Endothelial cell of umbilical vein (primary cell): ENCODE measurements at regions not wholly inside any gene's neighbourhood (a gene's known extent, or its start where the extent isn't known, plus 50 kb on each side); places are given as distances from the start of the nearest gene placed in this dataset.

Source experiments
- BruUV-seq: library from RNA; stranded (reverse); fragments of 400-500 nt; replicated peaks from 2 replicates; lab custom pipeline; 2021; lab: Mats Ljungman, UMichigan
- CTCF ChIA-PET: fragments of 300-600, 350-600 bp; sonication (Branson Sonifier 250); formaldehyde crosslinking; loops from one replicate; lab custom pipeline; 2021; ENCODE audit warnings: antibody characterized with exemption, inconsistent platforms; lab: Charles Lee
- POLR2A ChIA-PET: fragments of 300-600, 350-600 bp; sonication (Branson Sonifier 250); formaldehyde crosslinking; loops from one replicate; lab custom pipeline; 2021; ENCODE audit warnings: antibody characterized with exemption, inconsistent platforms; lab: Charles Lee
- DNase-seq: peaks from one replicate; pipeline ENCODE4 v3.0.0-alpha.2; 2011; ENCODE audit warnings: low read depth, low spot score
- FAIRE-seq: peaks from 2 replicates; lab custom pipeline; 2011; peaks lifted over from hg19 to GRCh38; lab: Jason Lieb, UNC
- H2AFZ ChIP-seq: 2 replicates; pipeline ENCODE4 v1.6.0; 2012; ENCODE audit warnings: low read depth, low read length, control low read depth, inconsistent platforms
- H3K27ac ChIP-seq: 2 replicates; pipeline ENCODE4 v1.5.1; 2011; ENCODE audit warnings: low read depth, mild to moderate bottlenecking, control low read depth, low read length, moderate library complexity; ENCODE audit not compliant: insufficient read depth
- H3K27me3 ChIP-seq, 2 experiments: 2 replicates each; pipeline versions ENCODE4 v1.6.0 to v1.6.1; 2011; ENCODE audit warnings: low read length in 2 of 2, mixed read lengths in 1 of 2; ENCODE audit not compliant: control insufficient read depth in 2 of 2, insufficient read depth in 2 of 2
- H3K36me3 ChIP-seq, 2 experiments: 2 replicates in 1 of 2; 3 replicates in 1 of 2; pipeline ENCODE4 v1.5.1; 2011; ENCODE audit warnings: low read length in 2 of 2, mild to moderate bottlenecking in 1 of 2, moderate library complexity in 1 of 2; ENCODE audit not compliant: control insufficient read depth in 2 of 2, insufficient read depth in 2 of 2; ENCODE audit errors: extremely low read depth in 1 of 2
- H3K4me1 ChIP-seq: 3 replicates; pipeline ENCODE4 v1.5.1; 2011; ENCODE audit warnings: mild to moderate bottlenecking, low read length; ENCODE audit not compliant: control insufficient read depth, insufficient read depth; ENCODE audit errors: extremely low read depth
- H3K4me2 ChIP-seq: 2 replicates; pipeline ENCODE4 v1.6.1; 2011; ENCODE audit warnings: low read length, control low read depth, mixed read lengths; ENCODE audit not compliant: insufficient read depth
- H3K4me3 ChIP-seq, 3 experiments: fragments of 200-600 bp in 1 of 3; sonication (generic), shearing (Covaris generic) in 1 of 3; replicated peaks in 1 of 3; 2 replicates each; pipeline ENCODE4 v1.5.1; 2011 to 2016; ENCODE audit warnings: control low read depth in 3 of 3, low read length in 3 of 3, mild to moderate bottlenecking in 2 of 3, inconsistent platforms in 1 of 3, low read depth in 1 of 3, moderate library complexity in 1 of 3; ENCODE audit not compliant: insufficient read depth in 1 of 3
- H3K79me2 ChIP-seq: 2 replicates; pipeline ENCODE4 v1.6.0; 2012; ENCODE audit warnings: low read length, inconsistent platforms; ENCODE audit not compliant: control insufficient read depth, insufficient read depth
- H3K9ac ChIP-seq: replicated peaks from 2 replicates; pipeline ENCODE3; 2011; ENCODE audit warnings: low read length, control low read depth; ENCODE audit not compliant: insufficient read depth; ENCODE audit errors: extremely low read depth
- H3K9me1 ChIP-seq: replicated peaks from 3 replicates; pipeline ENCODE4 v1.6.0; 2011; ENCODE audit warnings: mild to moderate bottlenecking, low read length; ENCODE audit not compliant: control insufficient read depth, insufficient read depth; ENCODE audit errors: extremely low read depth
- H3K9me3 ChIP-seq: replicated peaks from 2 replicates; pipeline ENCODE4 v1.5.1; 2012; ENCODE audit warnings: low read length, inconsistent platforms; ENCODE audit not compliant: control insufficient read depth, insufficient read depth
- H4K20me1 ChIP-seq: replicated peaks from 2 replicates; pipeline ENCODE3; 2011; ENCODE audit warnings: mild to moderate bottlenecking, low read length; ENCODE audit not compliant: control insufficient read depth, insufficient read depth; ENCODE audit errors: extremely low read depth
- CTCF ChIP-seq, 2 donors: IDR thresholded peaks; 1 replicate in 1 of 2; 2 replicates in 1 of 2; pipeline ENCODE4 v1.5.1; 2011; ENCODE audit warnings: low read length in 2 of 2, mild to moderate bottlenecking in 2 of 2, moderate library complexity in 2 of 2, control low read depth in 1 of 2, inconsistent platforms in 1 of 2, low read depth in 1 of 2; ENCODE audit not compliant: insufficient read depth in 1 of 2; ENCODE audit errors: extremely low read depth in 1 of 2
- EZH2 ChIP-seq: IDR thresholded peaks from 2 replicates; pipeline ENCODE4 v1.6.1; 2012; ENCODE audit warnings: borderline replicate concordance, low read depth, mild to moderate bottlenecking, moderate library complexity, low read length, inconsistent platforms; ENCODE audit not compliant: severe bottlenecking
- FOS ChIP-seq: IDR thresholded peaks from 2 replicates; pipeline ENCODE4 v1.6.1; 2011; ENCODE audit warnings: mild to moderate bottlenecking, low read length, moderate library complexity, borderline replicate concordance; ENCODE audit not compliant: insufficient read depth
- GATA2 ChIP-seq: IDR thresholded peaks from 2 replicates; pipeline ENCODE4 v1.7.0; 2011; ENCODE audit warnings: low read depth, mild to moderate bottlenecking, moderate library complexity, mixed read lengths, low read length; ENCODE audit not compliant: insufficient read length, insufficient read depth
- JUN ChIP-seq: IDR thresholded peaks from 2 replicates; pipeline ENCODE4 v1.6.1; 2011; ENCODE audit warnings: borderline replicate concordance, low read depth; ENCODE audit not compliant: insufficient read length, insufficient read depth
- MYC ChIP-seq: IDR thresholded peaks from one replicate; pipeline ENCODE4 v1.6.1; 2011; ENCODE audit warnings: mild to moderate bottlenecking, low read depth, low read length
- POLR2A ChIP-seq: IDR thresholded peaks from 2 replicates; pipeline ENCODE4 v1.6.1; 2012; ENCODE audit warnings: low read depth, mild to moderate bottlenecking, control low read depth, low read length
- POLR2AphosphoS5 ChIP-seq: IDR thresholded peaks from 2 replicates; pipeline ENCODE4 v1.6.1; 2012; ENCODE audit warnings: low read depth, mild to moderate bottlenecking, control low read depth, low read length, moderate library complexity; ENCODE audit not compliant: insufficient read depth
- dilution Hi-C: fragments of 300-500 bp; cut with MboI; formaldehyde crosslinking; loops from one replicate; pipeline ENCODE4 v1.15.0; 2019; ENCODE audit warnings: low sequenced_read_pairs; ENCODE audit not compliant: extremely low pct_ligation_motif_present
- intact Hi-C: fragments of 100-400 bp; cut with micrococcal nuclease; formaldehyde crosslinking; loops from one replicate; pipeline ENCODE4 v1.10.0; 2022
- TF ChIP-seq, protein P1 (sequence below): IDR thresholded peaks from 2 replicates; pipeline ENCODE4 v1.6.1; 2011; ENCODE audit not compliant: insufficient read depth, insufficient read length

DNA sequence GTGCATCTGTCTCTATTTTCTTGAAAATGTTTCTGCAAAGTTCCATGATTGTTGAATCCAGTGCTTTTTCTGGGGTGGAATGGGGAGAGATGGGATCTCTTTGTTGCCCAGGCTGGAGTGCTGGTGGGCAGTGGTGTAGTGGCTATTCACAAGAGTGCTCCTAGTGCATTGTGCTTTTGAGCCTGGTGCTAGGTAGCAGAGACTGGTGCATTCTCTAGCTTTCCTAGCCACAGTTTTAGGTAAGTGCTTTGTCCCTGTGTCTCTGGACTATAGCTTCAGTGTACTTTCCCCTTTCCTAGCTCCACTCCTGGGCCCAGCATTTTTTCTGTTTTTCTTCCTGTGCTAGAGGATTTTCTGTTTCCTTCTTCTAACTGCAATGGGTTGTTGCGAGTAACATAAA, 825.6 kb downstream of the SLITRK6 start:
- Histone ChIP-seq H3K27ac (no peak overlapping the region), H4K20me1 (no peaks in the 10 kb centered on the region), H3K4me3 (no peak overlapping the region), H3K36me3 (no peaks in the 10 kb centered on the region), H3K79me2 (no peaks in the 10 kb centered on the region), H3K9ac (no peak overlapping the region), H3K9me1 (no peaks in the 10 kb centered on the region), H3K4me2 (no peak overlapping the region), H3K4me1 (no peaks in the 10 kb centered on the region), H2AFZ (no peak overlapping the region), H3K27me3 (no peaks in the 10 kb centered on the region), H3K9me3 (no peaks in the 10 kb centered on the region)
- no peak for FAIRE-seq
- CTCF ChIA-PET = no interaction called here
- no TSS peak for BruUV-seq
- POLR2A ChIA-PET = no interaction called here
- intact Hi-C loops (no loop called here), dilution Hi-C loops (no loop called here)
- no peak for DNase-seq
- TF ChIP-seq CTCF (IDR thresholded peaks at IDR 0.05; ENCODE audit: extremely low read depth in 1 of 2, insufficient read depth in 1 of 2, low read depth in 1 of 2, low read length in 2 of 2) (no peak), FOS (no peak), JUN (no peak), GATA2 (no peak), EZH2 (no peak), MYC (no peak), POLR2AphosphoS5 (no peak), POLR2A (no peak)
- TF ChIP-seq, protein P1, sequence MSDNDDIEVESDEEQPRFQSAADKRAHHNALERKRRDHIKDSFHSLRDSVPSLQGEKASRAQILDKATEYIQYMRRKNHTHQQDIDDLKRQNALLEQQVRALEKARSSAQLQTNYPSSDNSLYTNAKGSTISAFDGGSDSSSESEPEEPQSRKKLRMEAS = no peak
